Right lobe of liver (tissue), 6 donors: ENCODE measurements at regions not wholly inside any gene's neighbourhood (a gene's known extent, or its start where the extent isn't known, plus 50 kb on each side); places are given as distances from the start of the nearest gene placed in this dataset.

ENCODE experiments used
- ATAC-seq, 4 donors: fragments of 200-7000 bp; cut with Tn5 transposase; one replicate each; pipeline ENCODE4 v1.9.1; 2020; ENCODE audit warnings: mild to moderate bottlenecking in 4 of 4, moderate library complexity in 4 of 4
- DNase-seq, 3 donors: peaks; one replicate each; pipeline ENCODE4 v3.0.0-alpha.2; 2020
- H3K27ac ChIP-seq, 3 donors: fragments of 200-600 bp; one replicate each; pipeline ENCODE4 v1.8.0; 2022
- H3K27me3 ChIP-seq, 2 donors: fragments of 200-600 bp; one replicate each; pipeline ENCODE4 v1.8.0; 2022
- H3K36me3 ChIP-seq, 4 donors: fragments of 200-600 bp; sonication (generic) in 1 of 4; one replicate each; pipeline versions ENCODE4 v1.5.1 to v1.8.0; 2017 to 2022; ENCODE audit warnings: control low read depth in 1 of 4
- H3K4me1 ChIP-seq, 4 donors: fragments of 200-600 bp; sonication (generic) in 1 of 4; one replicate each; pipeline versions ENCODE4 v1.5.1 to v1.8.0; 2017 to 2022; ENCODE audit warnings: control low read depth in 1 of 4
- H3K4me3 ChIP-seq, 3 donors: fragments of 200-600 bp; one replicate each; pipeline ENCODE4 v1.8.0; 2022
- H3K9me3 ChIP-seq, 4 donors: fragments of 200-600 bp; sonication (generic) in 1 of 4; one replicate each; pipeline versions ENCODE4 v1.5.1 to v1.8.0; 2017 to 2022; ENCODE audit warnings: control low read depth in 1 of 4
- POLR2A ChIP-seq: fragments of 450-650 bp; IDR thresholded peaks from one replicate; pipeline ENCODE4 v1.6.1; 2017; ENCODE audit warnings: antibody characterized with exemption, mild to moderate bottlenecking
- WGBS: methylation state at CpG from one replicate; pipeline ENCODE4 v1.1.6; 2018; ENCODE audit warnings: low coverage, low lambda C conversion rate; ENCODE audit not compliant: insufficient coverage; ENCODE audit errors: missing lambda C conversion rate; 5-methylcytosine and 5-hydroxymethylcytosine counted together
- intact Hi-C, 2 donors: fragments of 100-400 bp; cut with DNase I; formaldehyde crosslinking; loops; one replicate each; pipeline versions ENCODE4 v1.11.2 to v1.14.1; 2022
- TF ChIP-seq, protein P1 (sequence below), 4 donors: fragments of 200-600 bp in 3 of 4; fragments of 450-650 bp in 1 of 4; IDR thresholded peaks; one replicate each; pipeline versions ENCODE4 v1.5.1 to v1.8.0; 2016 to 2022; ENCODE audit warnings: antibody characterized with exemption in 4 of 4, mild to moderate bottlenecking in 2 of 4
- donor health status: DM: no; HTN: yes; CAD: no.
- donor health status: DM: no; HTN: no; CAD: no.
- donor health status: DM: no; HTN: no; CAD: no.
- donor health status: DM: no; HTN: yes; CAD: no.
- donor health status: DM: no; HTN: yes; CAD: no.

DNA sequence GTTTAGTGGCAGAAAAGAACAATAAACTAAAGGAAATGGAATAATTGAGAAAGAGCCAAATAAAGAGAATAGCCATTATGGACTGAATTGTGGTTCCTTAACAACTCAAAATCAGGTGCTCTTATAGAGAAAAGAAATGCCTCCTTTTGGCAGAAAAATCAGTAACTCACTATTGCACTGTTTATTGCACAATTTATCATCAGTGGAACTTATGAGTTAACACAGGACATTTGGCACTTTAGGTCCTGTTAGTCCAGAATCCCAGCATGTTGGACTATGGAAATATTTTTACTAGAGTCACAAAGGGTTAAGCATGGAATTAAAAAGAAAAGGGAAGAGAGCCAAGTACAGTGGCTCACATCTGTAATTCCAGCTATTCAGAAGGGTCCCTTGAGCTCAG, 53.8 kb upstream of the JMY start:
- TF ChIP-seq, protein P1, sequence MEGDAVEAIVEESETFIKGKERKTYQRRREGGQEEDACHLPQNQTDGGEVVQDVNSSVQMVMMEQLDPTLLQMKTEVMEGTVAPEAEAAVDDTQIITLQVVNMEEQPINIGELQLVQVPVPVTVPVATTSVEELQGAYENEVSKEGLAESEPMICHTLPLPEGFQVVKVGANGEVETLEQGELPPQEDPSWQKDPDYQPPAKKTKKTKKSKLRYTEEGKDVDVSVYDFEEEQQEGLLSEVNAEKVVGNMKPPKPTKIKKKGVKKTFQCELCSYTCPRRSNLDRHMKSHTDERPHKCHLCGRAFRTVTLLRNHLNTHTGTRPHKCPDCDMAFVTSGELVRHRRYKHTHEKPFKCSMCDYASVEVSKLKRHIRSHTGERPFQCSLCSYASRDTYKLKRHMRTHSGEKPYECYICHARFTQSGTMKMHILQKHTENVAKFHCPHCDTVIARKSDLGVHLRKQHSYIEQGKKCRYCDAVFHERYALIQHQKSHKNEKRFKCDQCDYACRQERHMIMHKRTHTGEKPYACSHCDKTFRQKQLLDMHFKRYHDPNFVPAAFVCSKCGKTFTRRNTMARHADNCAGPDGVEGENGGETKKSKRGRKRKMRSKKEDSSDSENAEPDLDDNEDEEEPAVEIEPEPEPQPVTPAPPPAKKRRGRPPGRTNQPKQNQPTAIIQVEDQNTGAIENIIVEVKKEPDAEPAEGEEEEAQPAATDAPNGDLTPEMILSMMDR (IDR thresholded peaks at IDR 0.05), result no peak
- TF ChIP-seq POLR2A, result no peak
- H3K27ac ChIP-seq, result no peak overlapping the region
- H3K9me3 ChIP-seq, result no peaks in the 10 kb centered on the region
- DNase-seq (no peak), ATAC-seq (peak in 3 of 4 donors; percentile 33 to 69 (median 59))
- no peaks in the 10 kb centered on the region for H3K27me3 ChIP-seq
- H3K36me3 ChIP-seq, result no peaks in the 10 kb centered on the region
- no peak overlapping the region for H3K4me3 ChIP-seq
- peaks cover 0 to 19% (median 0%) of the 10 kb centered on the region in 4 donors for H3K4me1 ChIP-seq
- intact Hi-C loops, result no loop called here

DNA sequence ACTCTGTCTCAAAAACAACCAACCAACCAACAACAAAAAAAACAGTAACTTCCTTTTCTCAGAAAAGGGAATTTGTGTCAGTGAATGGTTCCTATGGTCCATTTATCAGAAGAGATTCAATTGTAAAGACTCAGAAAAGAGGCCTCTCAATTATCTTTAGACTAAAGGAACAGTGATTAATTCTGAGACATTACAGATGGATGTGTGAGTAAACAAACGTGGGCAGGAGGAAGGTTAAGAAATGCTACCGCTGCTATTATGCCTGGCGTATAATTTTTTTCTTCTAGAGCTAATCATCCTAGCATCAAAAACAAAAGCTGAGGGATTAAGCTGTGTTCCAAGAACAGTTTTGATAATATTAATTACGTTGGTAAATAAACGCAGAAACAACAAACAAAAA, 52.9 kb upstream of the JMY start:
- DNase-seq (no peak), ATAC-seq (no peak)
- H3K27ac ChIP-seq, result no peak overlapping the region
- no peaks in the 10 kb centered on the region for H3K9me3 ChIP-seq
- H3K27me3 ChIP-seq, result no peaks in the 10 kb centered on the region
- no peak for TF ChIP-seq POLR2A
- TF ChIP-seq, protein P1 (IDR thresholded peaks at IDR 0.05), result no peak
- intact Hi-C loops, result no loop called here
- H3K4me3 ChIP-seq, result no peak overlapping the region
- 80% methylated on average over 5 of the region's 5 CpGs for WGBS
- no peaks in the 10 kb centered on the region for H3K36me3 ChIP-seq
- peaks cover 0 to 19% (median 0%) of the 10 kb centered on the region in 4 donors for H3K4me1 ChIP-seq

DNA sequence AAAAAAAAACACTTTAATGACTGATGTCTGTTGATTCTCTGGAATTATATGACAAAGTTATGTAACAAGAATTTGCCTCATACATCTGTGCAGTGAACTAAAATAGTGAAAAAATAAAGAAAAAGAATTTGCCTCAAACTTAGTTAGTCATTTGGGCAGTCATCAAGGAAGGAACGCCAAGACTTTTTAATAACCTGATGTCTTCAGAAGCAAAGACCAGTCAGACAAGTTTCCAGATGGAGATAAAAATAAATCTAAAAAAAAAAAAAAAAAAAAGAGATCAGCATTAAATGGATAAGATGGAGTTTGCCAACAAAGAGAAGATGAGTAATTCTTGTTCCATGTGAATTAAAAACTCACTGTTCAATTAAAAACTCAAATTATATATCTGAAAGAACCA, 52.3 kb upstream of the JMY start:
- Histone ChIP-seq H3K27me3 (no peaks in the 10 kb centered on the region), H3K36me3 (no peaks in the 10 kb centered on the region), H3K4me3 (no peak overlapping the region), H3K27ac (no peak overlapping the region), H3K9me3 (no peaks in the 10 kb centered on the region), H3K4me1 (peaks cover 0 to 19% (median 0%) of the 10 kb centered on the region in 4 donors)
- ATAC-seq, result no peak
- 93% methylated on average over 1 of the region's 1 CpG for WGBS
- intact Hi-C loops, result no loop called here
- no peak for DNase-seq
- no peak for TF ChIP-seq POLR2A
- TF ChIP-seq, protein P1 (IDR thresholded peaks at IDR 0.05), result no peak

DNA sequence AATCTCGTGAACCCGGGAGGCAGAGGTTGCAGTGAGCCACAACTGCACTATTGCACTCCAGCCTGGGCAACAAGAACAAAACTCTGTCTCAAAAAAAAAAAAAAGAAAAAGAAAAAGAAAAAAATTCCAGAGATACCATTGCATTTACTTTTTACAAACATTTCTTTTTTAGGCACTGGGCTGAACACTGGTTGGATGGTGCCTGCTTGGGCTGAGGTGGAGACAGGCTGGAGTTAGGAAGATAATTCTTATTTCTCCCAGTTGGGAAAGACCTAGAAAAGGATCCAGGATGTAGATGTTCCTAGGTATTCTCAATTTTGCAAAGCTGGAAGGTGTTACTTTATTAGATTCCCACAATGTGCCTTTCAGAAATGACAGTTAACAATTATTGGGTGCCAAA, 49.9 kb upstream of the JMY start:
- peaks cover 0 to 15% (median 0%) of the 10 kb centered on the region in 4 donors for H3K4me1 ChIP-seq
- no peaks in the 10 kb centered on the region for H3K27me3 ChIP-seq
- H3K27ac ChIP-seq, result no peak overlapping the region
- no peak overlapping the region for H3K4me3 ChIP-seq
- ATAC-seq (no peak), DNase-seq (no peak)
- WGBS, result no CpG with 5 or more reads among the region's 2 CpGs
- TF ChIP-seq, protein P1 (IDR thresholded peaks at IDR 0.05), result no peak
- TF ChIP-seq POLR2A, result no peak
- no peaks in the 10 kb centered on the region for H3K36me3 ChIP-seq
- no peaks in the 10 kb centered on the region for H3K9me3 ChIP-seq
- intact Hi-C loops, result no loop called here
